DND-41 (cell line): ENCODE measurements at regions not wholly inside any gene's neighbourhood (a gene's known extent, or its start where the extent isn't known, plus 50 kb on each side); places are given as distances from the start of the nearest gene placed in this dataset.

Experiments
- CTCF ChIP-seq: IDR thresholded peaks from 2 replicates; pipeline ENCODE4 v1.5.1; 2012; ENCODE audit warnings: borderline replicate concordance, low read length, moderate library complexity, mild to moderate bottlenecking; ENCODE audit not compliant: poor library complexity, severe bottlenecking; ENCODE audit errors: extremely low read depth
- EZH2 ChIP-seq: IDR thresholded peaks from 3 replicates; pipeline ENCODE4 v1.6.1; 2012; ENCODE audit warnings: borderline replicate concordance, low read depth, mild to moderate bottlenecking, moderate library complexity, low read length, inconsistent platforms; ENCODE audit not compliant: severe bottlenecking

DNA sequence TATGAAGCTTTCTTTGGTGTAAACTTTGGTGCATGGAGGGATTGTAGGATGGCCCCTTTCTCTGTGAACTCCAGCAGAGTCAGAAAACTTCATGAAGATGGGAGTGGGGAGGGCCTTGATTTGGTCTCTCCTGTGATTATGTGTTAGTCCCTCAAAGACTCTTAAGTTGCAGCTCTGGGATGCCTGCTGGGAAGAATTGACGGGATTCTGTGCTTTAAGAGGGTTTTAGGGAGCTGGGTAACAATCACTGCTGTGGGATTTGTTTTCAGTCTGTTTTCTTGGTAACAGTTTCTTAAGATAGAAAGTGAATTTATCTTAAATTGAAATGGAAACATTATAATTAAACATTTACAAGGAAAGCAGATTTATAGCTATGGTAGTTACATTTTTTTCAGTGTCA is 378.1 kb downstream of the AACS start:
- TF ChIP-seq CTCF (no peak), EZH2 (no peak)
